ENCODE measurements at regions not wholly inside any gene's neighbourhood (a gene's known extent, or its start where the extent isn't known, plus 50 kb on each side); places are given as distances from the start of the nearest gene placed in this dataset.

GRCh38 chr13:53150568-53150967, 122.0 kb downstream of the OLFM4 start:
- TF ChIP-seq CTCF (IDR thresholded peaks at IDR 0.05) (no peak), EP300 (IDR thresholded peaks at IDR 0.05) (no peak), POLR2A (IDR thresholded peaks at IDR 0.05) (no peak)

Measured in ovary (tissue), 3 donors.